D721Med (cell line): ENCODE measurements at regions not wholly inside any gene's neighbourhood (a gene's known extent, or its start where the extent isn't known, plus 50 kb on each side); places are given as distances from the start of the nearest gene placed in this dataset.

ENCODE experiments used
- DNase-seq: peaks from one replicate; pipeline ENCODE4 v3.0.0; 2011; ENCODE audit warnings: low spot score; ENCODE audit not compliant: insufficient read length
- FAIRE-seq: peaks from 2 replicates; lab custom pipeline; 2011; peaks lifted over from hg19 to GRCh38; lab: Jason Lieb, UNC
- CTCF ChIP-seq: IDR thresholded peaks from 2 replicates; pipeline ENCODE4 v1.5.1; 2012; ENCODE audit warnings: mild to moderate bottlenecking, control low read depth; ENCODE audit not compliant: insufficient read depth; ENCODE audit errors: missing control alignments

DNA sequence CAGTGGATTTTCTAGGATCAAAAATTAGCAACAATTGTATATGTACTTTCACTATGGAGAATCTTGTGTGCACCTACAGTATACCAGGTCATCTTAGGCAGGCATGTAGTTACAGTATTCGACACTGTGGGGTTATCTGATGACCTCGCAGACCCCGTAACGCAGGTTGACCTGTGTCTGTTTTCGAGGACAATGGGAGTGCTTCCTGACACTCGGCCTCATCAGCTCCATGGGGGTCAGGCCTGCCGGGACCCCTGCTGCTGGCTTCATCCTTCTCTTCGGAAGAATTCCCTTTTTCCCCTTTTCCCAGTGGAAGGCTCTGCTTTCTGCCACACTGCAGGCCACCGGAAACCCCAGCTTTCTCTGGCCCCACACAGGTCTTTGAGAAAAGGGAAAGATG, 102.8 kb upstream of the TMEM18 start:
- no peak for TF ChIP-seq CTCF
- no peak for DNase-seq
- FAIRE-seq: no peak

GRCh38 chr2:778731-779350, 101.6 kb upstream of the TMEM18 start:
- DNase-seq: no peak
- no peak for TF ChIP-seq CTCF
- FAIRE-seq: no peak

- no peak for TF ChIP-seq CTCF
- FAIRE-seq: no peak
- no peak for DNase-seq
Observed at GRCh38 chr2:777546-777945, 100.3 kb upstream of the TMEM18 start.

DNA sequence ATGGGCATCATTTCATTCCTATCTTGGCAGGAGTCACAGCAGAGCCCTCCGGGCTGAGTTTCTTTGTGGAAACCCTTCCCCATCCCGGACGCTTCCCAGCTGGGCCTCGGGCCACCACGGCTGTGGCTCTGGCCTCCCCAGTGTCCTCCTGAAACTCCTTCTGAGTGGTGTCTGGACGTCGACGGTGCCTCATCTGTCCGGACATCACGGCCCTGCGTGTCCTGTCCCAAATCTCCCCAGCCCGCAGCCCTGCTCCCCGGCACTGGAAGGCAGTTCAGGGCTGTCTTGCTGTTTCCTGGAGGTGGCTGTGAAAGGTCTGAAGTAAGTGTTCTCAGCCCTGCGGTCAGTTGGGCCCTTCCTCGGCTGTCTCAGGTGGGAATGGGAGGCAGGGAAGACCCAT, 99.8 kb upstream of the TMEM18 start:
- TF ChIP-seq CTCF: no peak

GRCh38 chr2:776487-776886, 99.3 kb upstream of the TMEM18 start:
- TF ChIP-seq CTCF: no peak
- FAIRE-seq (no peak), DNase-seq (no peak)

More for the DNA sequence above, 99.8 kb upstream of the TMEM18 start:
- DNase-seq (no peak), FAIRE-seq (no peak)

GRCh38 chr2:776038-776437, 98.8 kb upstream of the TMEM18 start:
- DNase-seq: no peak
- no peak for TF ChIP-seq CTCF
- FAIRE-seq: no peak

- no peak for TF ChIP-seq CTCF
- DNase-seq (no peak), FAIRE-seq (no peak)
Observed at GRCh38 chr2:774436-774835, 97.2 kb upstream of the TMEM18 start.
